Large intestine (tissue), 3 donors: ENCODE measurements at regions not wholly inside any gene's neighbourhood (a gene's known extent, or its start where the extent isn't known, plus 50 kb on each side); places are given as distances from the start of the nearest gene placed in this dataset.
A peak's percentile ranks its signal among the peaks of the same experiment; 100 is the strongest.
"Not testable (repeated sequence)": the region's sequence is repeated elsewhere in the genome, so short reads cannot be mapped to it uniquely, and the experiment has no call there.

Experiments
- DNase-seq, 2 donors: peaks; one replicate each; pipeline versions ENCODE4 v3.0.0 to v3.0.0-alpha.2; 2013
- H3K27ac ChIP-seq: one replicate; pipeline ENCODE4 v1.5.1; 2013; ENCODE audit warnings: low read length
- H3K27me3 ChIP-seq: 2 replicates; pipeline ENCODE4 v1.6.1; 2013; ENCODE audit warnings: low read length; ENCODE audit not compliant: control insufficient read depth, insufficient read depth
- H3K36me3 ChIP-seq: 2 replicates; pipeline ENCODE4 v1.6.1; 2013; ENCODE audit warnings: low read length; ENCODE audit not compliant: control insufficient read depth, insufficient read depth
- H3K4me1 ChIP-seq: one replicate; pipeline ENCODE4 v1.6.1; 2013; ENCODE audit warnings: low read length; ENCODE audit not compliant: control insufficient read depth, insufficient read depth
- H3K4me3 ChIP-seq: one replicate; pipeline ENCODE4 v1.5.1; 2013; ENCODE audit warnings: low read length
- H3K9me3 ChIP-seq: one replicate; pipeline ENCODE4 v1.6.1; 2013; ENCODE audit warnings: mild to moderate bottlenecking, low read depth, low read length, moderate library complexity; ENCODE audit not compliant: control insufficient read depth
- WGBS: methylation state at CpG from one replicate; pipeline ENCODE4 v1.1.5; 2013; ENCODE audit warnings: low lambda C conversion rate; ENCODE audit not compliant: insufficient coverage; 5-methylcytosine and 5-hydroxymethylcytosine counted together

GRCh38 chr14:35174342-35174741, 52.0 kb downstream of the PRORP start:
- H3K27ac ChIP-seq: no peak overlapping the region
- no peak for DNase-seq
- WGBS: 70% methylated on average over 2 of the region's 3 CpGs

GRCh38 chr14:35180179-35180578, 57.8 kb downstream of the PRORP start:
- Histone ChIP-seq H3K4me3 (no peak overlapping the region), H3K36me3 (no peaks in the 10 kb centered on the region), H3K27ac (no peak overlapping the region), H3K4me1 (no peaks in the 10 kb centered on the region), H3K27me3 (no peaks in the 10 kb centered on the region), H3K9me3 (no peaks in the 10 kb centered on the region)
- no peak for DNase-seq
- no CpG with 5 or more reads among the region's 7 CpGs for WGBS

More at GRCh38 chr14:35174342-35174741, 52.0 kb downstream of the PRORP start:
- H3K4me3 ChIP-seq: no peak overlapping the region
- H3K27me3 ChIP-seq: no peaks in the 10 kb centered on the region
- H3K36me3 ChIP-seq: peaks cover 2% of the 10 kb centered on the region
- H3K4me1 ChIP-seq: no peaks in the 10 kb centered on the region
- H3K9me3 ChIP-seq: peaks cover under 1% of the 10 kb centered on the region

GRCh38 chr14:35184891-35185290, 62.5 kb downstream of the PRORP start:
- not testable (repeated sequence) for H3K36me3 ChIP-seq, H3K27ac ChIP-seq, DNase-seq, H3K9me3 ChIP-seq, H3K4me3 ChIP-seq, H3K27me3 ChIP-seq, H3K4me1 ChIP-seq

GRCh38 chr14:35189422-35189821, 67.1 kb downstream of the PRORP start:
- no peak overlapping the region for H3K4me3 ChIP-seq
- no peak for DNase-seq
- H3K4me1 ChIP-seq: no peaks in the 10 kb centered on the region
- H3K27me3 ChIP-seq: no peaks in the 10 kb centered on the region
- 91% methylated on average over 1 of the region's 1 CpG for WGBS
- H3K9me3 ChIP-seq: no peaks in the 10 kb centered on the region
- H3K27ac ChIP-seq: no peak overlapping the region
- H3K36me3 ChIP-seq: peaks cover 3% of the 10 kb centered on the region

GRCh38 chr14:35193161-35193560, 70.8 kb downstream of the PRORP start:
- Histone ChIP-seq H3K4me1 (no peaks in the 10 kb centered on the region), H3K4me3 (no peak overlapping the region), H3K36me3 (peaks cover 3% of the 10 kb centered on the region), H3K9me3 (no peaks in the 10 kb centered on the region), H3K27ac (no peak overlapping the region), H3K27me3 (no peaks in the 10 kb centered on the region)
- no peak for DNase-seq

- DNase-seq, H3K27me3 ChIP-seq, H3K4me1 ChIP-seq, H3K4me3 ChIP-seq, H3K27ac ChIP-seq, H3K36me3 ChIP-seq, H3K9me3 ChIP-seq: not testable (repeated sequence)
- no CpG with 5 or more reads among the region's 1 CpG for WGBS
Measured at GRCh38 chr14:35194183-35194582, 71.8 kb downstream of the PRORP start.

- no CpG with 5 or more reads among the region's 1 CpG for WGBS
- H3K9me3 ChIP-seq: no peaks in the 10 kb centered on the region
- no peaks in the 10 kb centered on the region for H3K36me3 ChIP-seq
- DNase-seq: peak in 1 of 2 donors; percentile 11
- H3K27ac ChIP-seq: no peak overlapping the region
- no peak overlapping the region for H3K4me3 ChIP-seq
- no peaks in the 10 kb centered on the region for H3K27me3 ChIP-seq
- no peaks in the 10 kb centered on the region for H3K4me1 ChIP-seq
Measured at GRCh38 chr14:35196571-35196970, 74.2 kb downstream of the PRORP start.

GRCh38 chr14:35197015-35197414, 74.7 kb downstream of the PRORP start:
- Histone ChIP-seq H3K27ac (no peak overlapping the region), H3K27me3 (no peaks in the 10 kb centered on the region), H3K9me3 (no peaks in the 10 kb centered on the region), H3K4me1 (no peaks in the 10 kb centered on the region), H3K4me3 (no peak overlapping the region), H3K36me3 (no peaks in the 10 kb centered on the region)
- peak in 1 of 2 donors; percentile 8 for DNase-seq
- WGBS: no CpG with 5 or more reads among the region's 1 CpG

- Histone ChIP-seq H3K9me3 (no peaks in the 10 kb centered on the region), H3K4me1 (no peaks in the 10 kb centered on the region), H3K36me3 (no peaks in the 10 kb centered on the region), H3K27ac (no peak overlapping the region), H3K27me3 (no peaks in the 10 kb centered on the region), H3K4me3 (no peak overlapping the region)
- WGBS: no CpG with 5 or more reads among the region's 3 CpGs
- DNase-seq: no peak
Measured at GRCh38 chr14:35201066-35201465, 78.7 kb downstream of the PRORP start.

- H3K4me3 ChIP-seq: no peak overlapping the region
- no peak overlapping the region for H3K27ac ChIP-seq
- no peak for DNase-seq
- no peaks in the 10 kb centered on the region for H3K4me1 ChIP-seq
- no peaks in the 10 kb centered on the region for H3K36me3 ChIP-seq
- H3K27me3 ChIP-seq: no peaks in the 10 kb centered on the region
- H3K9me3 ChIP-seq: no peaks in the 10 kb centered on the region
- WGBS: no CpG with 5 or more reads among the region's 3 CpGs
Measured at GRCh38 chr14:35202195-35202594, 79.8 kb downstream of the PRORP start.

- Histone ChIP-seq H3K27me3 (no peaks in the 10 kb centered on the region), H3K9me3 (no peaks in the 10 kb centered on the region), H3K27ac (no peak overlapping the region), H3K36me3 (no peaks in the 10 kb centered on the region), H3K4me3 (no peak overlapping the region), H3K4me1 (no peaks in the 10 kb centered on the region)
- DNase-seq: no peak
- WGBS: 63% methylated on average over 1 of the region's 2 CpGs
Measured at GRCh38 chr14:35205737-35206136, 83.4 kb downstream of the PRORP start.
